ENCODE measurements at regions not wholly inside any gene's neighbourhood (a gene's known extent, or its start where the extent isn't known, plus 50 kb on each side); places are given as distances from the start of the nearest gene placed in this dataset.

DNA sequence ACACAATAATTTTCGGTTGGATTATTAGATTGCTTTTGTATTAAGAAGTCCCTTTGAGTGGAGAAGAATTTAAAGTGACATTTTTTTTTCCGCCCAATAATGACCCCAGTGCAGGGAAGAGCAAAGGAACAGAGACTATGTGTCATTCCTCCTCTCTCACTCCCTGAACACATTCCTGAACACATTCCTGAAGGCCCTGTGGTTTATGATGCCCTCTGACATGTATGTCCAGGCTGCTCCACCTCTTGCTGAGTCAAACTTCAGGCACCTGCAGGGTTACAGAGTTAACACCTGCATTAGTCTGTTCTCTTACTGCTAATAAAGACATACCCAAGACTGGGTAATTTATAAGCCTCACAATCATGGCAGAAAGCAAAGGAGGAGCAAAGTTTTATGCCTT, 704.0 kb upstream of the LRRN3 start:
- DNase-seq (ENCODE audit: insufficient read length, low spot score) (no peak), FAIRE-seq (no peak)
- TF ChIP-seq, protein P1, sequence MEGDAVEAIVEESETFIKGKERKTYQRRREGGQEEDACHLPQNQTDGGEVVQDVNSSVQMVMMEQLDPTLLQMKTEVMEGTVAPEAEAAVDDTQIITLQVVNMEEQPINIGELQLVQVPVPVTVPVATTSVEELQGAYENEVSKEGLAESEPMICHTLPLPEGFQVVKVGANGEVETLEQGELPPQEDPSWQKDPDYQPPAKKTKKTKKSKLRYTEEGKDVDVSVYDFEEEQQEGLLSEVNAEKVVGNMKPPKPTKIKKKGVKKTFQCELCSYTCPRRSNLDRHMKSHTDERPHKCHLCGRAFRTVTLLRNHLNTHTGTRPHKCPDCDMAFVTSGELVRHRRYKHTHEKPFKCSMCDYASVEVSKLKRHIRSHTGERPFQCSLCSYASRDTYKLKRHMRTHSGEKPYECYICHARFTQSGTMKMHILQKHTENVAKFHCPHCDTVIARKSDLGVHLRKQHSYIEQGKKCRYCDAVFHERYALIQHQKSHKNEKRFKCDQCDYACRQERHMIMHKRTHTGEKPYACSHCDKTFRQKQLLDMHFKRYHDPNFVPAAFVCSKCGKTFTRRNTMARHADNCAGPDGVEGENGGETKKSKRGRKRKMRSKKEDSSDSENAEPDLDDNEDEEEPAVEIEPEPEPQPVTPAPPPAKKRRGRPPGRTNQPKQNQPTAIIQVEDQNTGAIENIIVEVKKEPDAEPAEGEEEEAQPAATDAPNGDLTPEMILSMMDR (IDR thresholded peaks at IDR 0.05; ENCODE audit: insufficient read depth, missing control alignments), result no peak

DNA sequence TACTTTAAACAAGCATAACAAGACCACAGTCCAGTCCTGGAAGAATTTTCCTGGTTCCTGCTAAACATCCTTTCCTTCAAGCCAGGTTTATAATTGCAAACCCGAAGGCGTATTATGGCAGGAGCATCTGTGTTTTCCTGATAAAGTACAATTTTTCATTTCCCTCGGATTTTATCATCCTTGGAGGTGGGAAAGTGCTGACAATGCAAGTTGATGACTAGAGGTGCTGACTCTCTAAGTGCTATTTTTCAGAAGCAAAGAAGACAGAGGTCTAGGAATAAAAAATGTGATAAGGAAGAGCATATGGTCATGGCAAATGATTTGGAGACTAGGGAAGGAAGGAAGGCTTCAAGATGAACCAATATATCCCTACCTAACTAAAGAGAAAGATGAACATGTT, 703.2 kb upstream of the LRRN3 start:
- FAIRE-seq (no peak), DNase-seq (ENCODE audit: insufficient read length, low spot score) (no peak)
- TF ChIP-seq, protein P1 (IDR thresholded peaks at IDR 0.05; ENCODE audit: insufficient read depth, missing control alignments), result no peak

DNA sequence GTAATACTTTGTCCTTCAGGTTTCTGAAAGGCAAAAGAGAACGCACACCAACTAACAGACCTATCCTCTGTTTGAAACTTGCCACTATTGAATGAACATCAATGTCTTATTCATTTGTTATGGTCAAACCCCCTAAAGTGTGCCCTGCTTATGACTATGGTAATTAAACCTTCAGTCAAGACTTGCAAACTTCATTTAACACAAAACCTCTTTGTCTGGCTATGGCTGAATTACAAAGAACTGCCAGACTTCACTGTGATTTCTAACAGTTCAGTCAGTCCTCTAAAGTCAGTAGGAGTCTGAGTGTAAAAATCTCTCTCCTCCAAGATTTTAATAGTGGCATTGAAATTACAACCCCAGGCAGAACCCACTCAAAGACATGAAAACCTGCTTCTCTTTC, 702.5 kb upstream of the LRRN3 start:
- FAIRE-seq, result no peak
- TF ChIP-seq, protein P1 (IDR thresholded peaks at IDR 0.05; ENCODE audit: insufficient read depth, missing control alignments), result no peak
- DNase-seq (ENCODE audit: insufficient read length, low spot score), result no peak

DNA sequence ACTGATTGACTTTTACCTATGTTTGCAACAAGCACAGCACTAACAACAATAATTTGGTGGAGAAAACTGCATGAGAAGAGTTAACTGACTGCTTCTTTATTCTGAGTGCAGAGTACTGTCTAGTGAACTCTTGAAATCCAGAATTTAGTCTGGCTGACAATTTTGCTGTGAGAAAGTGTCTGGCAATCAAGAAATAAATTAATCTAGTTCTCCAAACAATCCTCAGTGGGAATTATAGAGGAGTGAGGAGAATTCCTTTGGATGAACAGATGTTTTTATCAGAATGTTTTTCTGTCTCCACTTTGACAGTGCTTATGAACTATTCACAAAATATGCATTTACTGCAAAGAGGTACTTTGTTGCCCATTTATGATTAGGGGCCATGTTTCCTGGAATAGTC, 694.9 kb upstream of the LRRN3 start:
- TF ChIP-seq, protein P1 (IDR thresholded peaks at IDR 0.05; ENCODE audit: insufficient read depth, missing control alignments), result no peak
- DNase-seq (ENCODE audit: insufficient read length, low spot score), result no peak
- no peak for FAIRE-seq

DNA sequence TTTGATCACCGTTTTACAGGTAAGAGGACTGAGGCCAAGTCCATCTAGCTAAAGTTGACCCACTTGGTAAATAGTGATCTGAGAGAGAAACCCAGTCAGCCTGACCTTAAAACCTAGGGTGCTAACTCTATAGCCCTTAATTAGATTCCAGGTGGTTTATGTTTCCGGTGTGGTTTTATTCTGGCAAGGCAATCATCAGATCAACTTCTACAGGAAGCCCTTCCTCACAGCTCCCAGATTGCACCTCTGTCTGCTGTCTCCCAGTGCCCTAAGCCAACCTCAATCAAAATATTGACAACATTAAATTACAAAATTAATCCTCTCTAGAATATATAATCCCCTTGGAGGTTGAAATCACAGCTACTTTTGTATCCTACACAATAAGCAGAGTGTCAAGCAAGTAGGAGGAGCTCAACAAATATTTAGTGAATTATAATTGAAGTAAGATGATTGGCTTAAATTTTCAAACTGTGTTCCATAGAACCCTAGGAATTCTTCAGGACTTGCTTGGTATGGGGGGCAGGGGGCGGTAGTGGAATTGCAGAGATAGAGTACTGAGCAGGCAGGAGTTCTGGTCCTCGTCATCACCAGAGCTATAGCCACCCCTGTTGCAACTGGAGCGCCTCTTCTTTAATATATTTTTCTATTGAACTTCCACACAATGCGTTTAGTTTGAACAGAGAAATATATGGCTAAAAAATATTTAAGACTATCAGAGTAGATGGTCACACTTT, 692.8 kb upstream of the LRRN3 start:
- FAIRE-seq (peak; percentile 70), DNase-seq (ENCODE audit: insufficient read length, low spot score) (no peak)
- TF ChIP-seq, protein P1 (IDR thresholded peaks at IDR 0.05; ENCODE audit: insufficient read depth, missing control alignments), result no peak

GRCh38 chr7:110399421-110399820, 691.5 kb upstream of the LRRN3 start:
- no peak for FAIRE-seq
- TF ChIP-seq, protein P1 (IDR thresholded peaks at IDR 0.05; ENCODE audit: insufficient read depth, missing control alignments), result no peak
- no peak for DNase-seq (ENCODE audit: insufficient read length, low spot score)

- DNase-seq (ENCODE audit: insufficient read length, low spot score) (no peak), FAIRE-seq (no peak)
- TF ChIP-seq, protein P1 (IDR thresholded peaks at IDR 0.05; ENCODE audit: insufficient read depth, missing control alignments), result no peak
These were observed 690.5 kb upstream of the LRRN3 start for GRCh38 chr7:110400411-110400810.
